HG03457 (cell line): ENCODE measurements at regions not wholly inside any gene's neighbourhood (a gene's known extent, or its start where the extent isn't known, plus 50 kb on each side); places are given as distances from the start of the nearest gene placed in this dataset.

ENCODE experiments used
- ATAC-seq: cut with Tn5 transposase; IDR thresholded peaks from one replicate; pipeline ENCODE4 v1.9.1; 2021; ENCODE audit warnings: moderate number of reproducible peaks; ENCODE audit not compliant: unreplicated experiment

GRCh38 chr3:43783987-43784639, 93.4 kb downstream of the ABHD5 start:
- ATAC-seq: no peak

- no peak for ATAC-seq
These were observed 93.9 kb downstream of the ABHD5 start for GRCh38 chr3:43784640-43785011.

- no peak for ATAC-seq
These were observed 94.8 kb downstream of the ABHD5 start for GRCh38 chr3:43785551-43785950.

GRCh38 chr3:43786102-43786501, 95.4 kb downstream of the ABHD5 start:
- no peak for ATAC-seq

GRCh38 chr3:43786526-43787305, 96.0 kb downstream of the ABHD5 start:
- no peak for ATAC-seq

- no peak for ATAC-seq
These were observed 96.6 kb downstream of the ABHD5 start for GRCh38 chr3:43787330-43787729.

- no peak for ATAC-seq
These were observed 98.3 kb downstream of the ABHD5 start for GRCh38 chr3:43789028-43789427.

- ATAC-seq: no peak
These were observed 99.3 kb downstream of the ABHD5 start for GRCh38 chr3:43790060-43790459.

GRCh38 chr3:43790476-43790875, 99.7 kb downstream of the ABHD5 start:
- ATAC-seq: no peak

- no peak for ATAC-seq
These were observed 100.5 kb downstream of the ABHD5 start for GRCh38 chr3:43791246-43791645.

GRCh38 chr3:43792904-43793303, 102.2 kb downstream of the ABHD5 start:
- ATAC-seq: no peak

- no peak for ATAC-seq
These were observed 103.1 kb downstream of the ABHD5 start for GRCh38 chr3:43793648-43794372.

- no peak for ATAC-seq
These were observed 104.0 kb downstream of the ABHD5 start for GRCh38 chr3:43794776-43795175.

- ATAC-seq: no peak
These were observed 104.8 kb downstream of the ABHD5 start for GRCh38 chr3:43795491-43795890.

GRCh38 chr3:43796041-43796596, 105.4 kb downstream of the ABHD5 start:
- ATAC-seq: no peak

GRCh38 chr3:43797794-43798193, 107.1 kb downstream of the ABHD5 start:
- no peak for ATAC-seq

GRCh38 chr3:43810797-43811196, 120.1 kb downstream of the ABHD5 start:
- no peak for ATAC-seq

- no peak for ATAC-seq
These were observed 123.7 kb downstream of the ABHD5 start for GRCh38 chr3:43814461-43814860.

GRCh38 chr3:43816372-43816771, 125.6 kb downstream of the ABHD5 start:
- ATAC-seq: no peak

GRCh38 chr3:43817064-43817463, 126.3 kb downstream of the ABHD5 start:
- ATAC-seq: no peak

GRCh38 chr3:43817825-43818224, 127.1 kb downstream of the ABHD5 start:
- ATAC-seq: no peak

- ATAC-seq: no peak
These were observed 127.5 kb downstream of the ABHD5 start for GRCh38 chr3:43818229-43818628.
